Chondrocyte (in vitro differentiated cells): ENCODE measurements at regions not wholly inside any gene's neighbourhood (a gene's known extent, or its start where the extent isn't known, plus 50 kb on each side); places are given as distances from the start of the nearest gene placed in this dataset.

Source experiments
- DNase-seq: peaks from one replicate; pipeline ENCODE4 v3.0.0; 2021; ENCODE audit warnings: mixed read lengths, low spot score
- H3K27ac Mint-ChIP-seq: one replicate; pipeline ENCODE4 v1.8.0; 2021; ENCODE audit warnings: mild to moderate bottlenecking, moderate library complexity, mixed read lengths; ENCODE audit not compliant: unreplicated experiment
- H3K27me3 Mint-ChIP-seq: 2 replicates; pipeline ENCODE4 v1.8.0; 2021; ENCODE audit warnings: low read depth, mixed read lengths
- H3K36me3 Mint-ChIP-seq: 2 replicates; pipeline ENCODE4 v1.8.0; 2021; ENCODE audit warnings: low read depth, mixed read lengths
- H3K4me1 Mint-ChIP-seq: 2 replicates; pipeline ENCODE4 v1.8.0; 2021; ENCODE audit warnings: low read depth, mild to moderate bottlenecking, mixed read lengths
- H3K4me3 Mint-ChIP-seq: one replicate; pipeline ENCODE4 v1.8.0; 2021; ENCODE audit warnings: mild to moderate bottlenecking, moderate library complexity, mixed read lengths; ENCODE audit not compliant: unreplicated experiment
- H3K9me3 Mint-ChIP-seq: 2 replicates; pipeline ENCODE4 v1.8.0; 2021; ENCODE audit warnings: low read depth, mixed read lengths
- TF ChIP-seq, protein P1 (sequence below): fragments of 200-600 bp; sonication (generic); IDR thresholded peaks from 2 replicates; pipeline ENCODE4 v1.5.0; 2021; ENCODE audit warnings: antibody characterized with exemption, mild to moderate bottlenecking, moderate library complexity

DNA sequence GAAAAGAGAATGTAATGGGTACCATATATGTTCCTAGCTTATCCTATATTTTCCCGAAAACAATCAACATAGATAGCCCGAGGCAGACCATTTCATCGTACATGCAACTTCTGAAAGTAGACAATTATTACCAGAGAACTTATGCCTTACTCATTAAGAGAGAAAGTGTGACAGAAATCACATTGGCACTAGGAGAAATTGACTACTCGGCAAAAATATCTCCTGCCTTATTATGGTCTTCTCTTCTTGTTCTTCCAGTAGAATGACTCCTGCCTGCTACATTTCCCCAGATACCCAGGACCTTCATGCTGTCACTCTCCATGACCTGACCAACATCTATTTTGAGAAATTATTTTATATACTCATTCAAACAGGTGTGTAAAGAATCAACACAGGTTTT lies 1015.7 kb downstream of the TUSC7 start:
- no peaks in the 10 kb centered on the region for H3K4me1 Mint-ChIP-seq
- H3K4me3 Mint-ChIP-seq: no peak overlapping the region
- no peak overlapping the region for H3K27ac Mint-ChIP-seq
- no peaks in the 10 kb centered on the region for H3K36me3 Mint-ChIP-seq
- peaks cover 3% of the 10 kb centered on the region for H3K27me3 Mint-ChIP-seq
- TF ChIP-seq, protein P1, sequence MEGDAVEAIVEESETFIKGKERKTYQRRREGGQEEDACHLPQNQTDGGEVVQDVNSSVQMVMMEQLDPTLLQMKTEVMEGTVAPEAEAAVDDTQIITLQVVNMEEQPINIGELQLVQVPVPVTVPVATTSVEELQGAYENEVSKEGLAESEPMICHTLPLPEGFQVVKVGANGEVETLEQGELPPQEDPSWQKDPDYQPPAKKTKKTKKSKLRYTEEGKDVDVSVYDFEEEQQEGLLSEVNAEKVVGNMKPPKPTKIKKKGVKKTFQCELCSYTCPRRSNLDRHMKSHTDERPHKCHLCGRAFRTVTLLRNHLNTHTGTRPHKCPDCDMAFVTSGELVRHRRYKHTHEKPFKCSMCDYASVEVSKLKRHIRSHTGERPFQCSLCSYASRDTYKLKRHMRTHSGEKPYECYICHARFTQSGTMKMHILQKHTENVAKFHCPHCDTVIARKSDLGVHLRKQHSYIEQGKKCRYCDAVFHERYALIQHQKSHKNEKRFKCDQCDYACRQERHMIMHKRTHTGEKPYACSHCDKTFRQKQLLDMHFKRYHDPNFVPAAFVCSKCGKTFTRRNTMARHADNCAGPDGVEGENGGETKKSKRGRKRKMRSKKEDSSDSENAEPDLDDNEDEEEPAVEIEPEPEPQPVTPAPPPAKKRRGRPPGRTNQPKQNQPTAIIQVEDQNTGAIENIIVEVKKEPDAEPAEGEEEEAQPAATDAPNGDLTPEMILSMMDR: no peak
- DNase-seq: no peak
- no peaks in the 10 kb centered on the region for H3K9me3 Mint-ChIP-seq

DNA sequence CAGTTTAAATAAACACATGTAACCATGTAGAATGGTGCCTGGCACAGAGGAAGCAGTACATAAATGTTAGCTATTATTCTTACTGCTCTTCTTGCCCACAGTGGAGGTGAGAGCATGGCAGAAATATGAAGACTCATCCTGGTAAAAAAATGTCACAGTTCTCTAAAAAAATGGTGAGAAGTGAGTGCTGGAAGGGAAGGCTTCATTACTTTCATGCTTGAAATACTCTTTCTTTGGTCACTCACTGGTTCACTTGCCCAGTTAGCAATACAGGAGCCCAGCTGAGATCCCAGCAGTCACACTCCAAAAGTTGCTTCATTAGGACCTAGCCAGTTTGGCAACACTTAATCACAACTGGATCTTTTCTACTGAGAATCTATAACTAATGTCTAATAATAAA lies 1017.2 kb downstream of the TUSC7 start:
- Mint-ChIP-seq H3K27ac (no peak overlapping the region), H3K4me3 (no peak overlapping the region), H3K36me3 (no peaks in the 10 kb centered on the region)

DNA sequence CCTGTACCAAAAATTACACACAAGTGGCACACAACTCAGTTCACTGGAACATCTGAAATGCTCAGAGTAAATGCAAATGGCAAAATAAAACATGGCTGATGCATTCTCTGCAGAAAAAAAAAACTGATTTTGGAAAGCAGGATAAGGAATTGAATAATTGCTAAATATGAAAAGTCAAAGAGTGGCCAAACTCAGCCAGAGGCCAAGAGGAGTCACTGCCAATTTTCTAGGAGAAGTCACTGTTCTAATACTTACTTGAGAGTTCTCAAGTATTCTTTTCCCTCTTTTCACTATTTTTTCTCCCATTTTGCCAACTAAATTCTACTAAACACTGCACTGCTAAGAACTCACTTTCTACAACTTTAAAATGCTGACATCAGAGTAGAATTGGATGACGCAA lies 1018.6 kb downstream of the TUSC7 start:
- no peaks in the 10 kb centered on the region for H3K4me1 Mint-ChIP-seq
- no peaks in the 10 kb centered on the region for H3K36me3 Mint-ChIP-seq
- no peak overlapping the region for H3K4me3 Mint-ChIP-seq
- TF ChIP-seq, protein P1: no peak
- DNase-seq: no peak
- no peak overlapping the region for H3K27ac Mint-ChIP-seq
- H3K9me3 Mint-ChIP-seq: no peaks in the 10 kb centered on the region
- no peaks in the 10 kb centered on the region for H3K27me3 Mint-ChIP-seq

More for the DNA sequence above, 1017.2 kb downstream of the TUSC7 start:
- Mint-ChIP-seq H3K27me3 (no peaks in the 10 kb centered on the region), H3K9me3 (no peaks in the 10 kb centered on the region), H3K4me1 (no peaks in the 10 kb centered on the region)
- TF ChIP-seq, protein P1: no peak
- no peak for DNase-seq

DNA sequence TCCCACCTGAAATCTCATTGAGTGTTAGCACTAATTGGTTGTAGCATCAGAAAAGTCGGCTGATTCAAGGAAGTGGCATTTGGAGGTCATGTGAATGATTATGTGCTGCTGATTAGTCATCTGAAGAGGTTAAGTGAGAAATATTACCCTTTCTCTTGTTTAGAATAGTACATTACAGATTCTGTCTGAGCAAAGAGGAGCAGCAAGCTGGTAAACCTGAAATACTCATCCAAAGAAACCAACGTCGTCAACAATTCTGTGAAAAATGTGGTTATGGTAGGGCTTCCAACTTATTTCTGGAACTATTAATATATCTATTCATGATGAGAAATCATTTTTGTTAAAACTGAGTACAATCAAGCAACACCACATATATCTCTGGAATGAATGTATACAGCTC lies 1024.9 kb downstream of the TUSC7 start:
- Mint-ChIP-seq H3K36me3 (no peaks in the 10 kb centered on the region), H3K9me3 (no peaks in the 10 kb centered on the region), H3K27me3 (no peaks in the 10 kb centered on the region), H3K27ac (peak overlapping the region; percentile 85), H3K4me1 (peaks cover 44% of the 10 kb centered on the region), H3K4me3 (no peak overlapping the region)
- TF ChIP-seq, protein P1: no peak
- DNase-seq: no peak

DNA sequence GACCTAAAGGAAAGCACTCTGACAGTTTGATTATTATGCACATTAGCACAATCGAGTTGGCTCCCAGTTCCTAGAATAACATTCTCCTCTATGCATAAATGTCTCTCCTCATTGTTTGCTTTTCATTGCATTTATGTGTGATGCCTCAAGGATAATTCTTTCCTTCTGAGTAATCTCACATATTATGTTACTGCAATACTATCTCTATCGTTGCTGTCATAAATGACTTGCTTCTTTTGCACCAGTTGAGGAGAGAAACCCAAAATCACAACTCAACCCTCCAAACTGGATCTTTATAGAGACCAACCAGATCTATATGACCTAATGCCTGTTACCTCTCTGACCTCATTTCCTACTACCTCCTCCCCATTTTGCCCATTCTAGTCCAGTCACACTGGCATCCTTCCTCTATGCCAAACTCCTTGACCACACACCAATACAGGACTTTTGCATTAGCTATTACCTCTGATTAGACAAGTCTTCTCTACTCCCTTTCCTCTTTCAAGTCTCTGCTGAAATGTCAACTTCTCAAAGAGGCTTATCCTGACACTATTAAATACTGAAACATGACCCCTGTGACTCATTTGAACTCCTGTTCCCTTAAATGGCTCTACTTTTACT lies 1026.0 kb downstream of the TUSC7 start:
- no peak for DNase-seq
- H3K4me1 Mint-ChIP-seq: peaks cover 52% of the 10 kb centered on the region
- TF ChIP-seq, protein P1: no peak
- no peaks in the 10 kb centered on the region for H3K27me3 Mint-ChIP-seq
- H3K4me3 Mint-ChIP-seq: no peak overlapping the region
- H3K9me3 Mint-ChIP-seq: no peaks in the 10 kb centered on the region
- no peaks in the 10 kb centered on the region for H3K36me3 Mint-ChIP-seq
- peak overlapping the region; percentile 85 for H3K27ac Mint-ChIP-seq
